PC-9 (cell line): ENCODE measurements at regions not wholly inside any gene's neighbourhood (a gene's known extent, or its start where the extent isn't known, plus 50 kb on each side); places are given as distances from the start of the nearest gene placed in this dataset.

Experiments
- BruUV-seq: library from RNA; stranded (reverse); fragments of 400-500 nt; replicated peaks from 2 replicates; lab custom pipeline; 2021; lab: Mats Ljungman, UMichigan
- CTCF ChIA-PET: fragments of 300-600 bp; sonication (Branson Sonifier 250); formaldehyde crosslinking; loops from one replicate; lab custom pipeline; 2022; ENCODE audit warnings: antibody characterized with exemption; lab: Charles Lee
- POLR2A ChIA-PET: fragments of 300-600 bp; sonication (Branson Sonifier 250); formaldehyde crosslinking; loops from one replicate; lab custom pipeline; 2022; ENCODE audit warnings: antibody characterized with exemption; ENCODE audit not compliant: unreplicated experiment; lab: Charles Lee
- DNase-seq, 2 experiments: peaks; one replicate each; pipeline versions ENCODE4 v3.0.0 to v3.0.0-alpha.2; 2015 to 2022; ENCODE audit warnings: mixed read lengths in 1 of 2
- H2AFZ ChIP-seq: fragments of 200-600 bp; sonication (generic); 2 replicates; pipeline ENCODE4 v1.8.1; 2017; ENCODE audit warnings: antibody characterized with exemption
- H3F3A ChIP-seq: fragments of 200-600 bp; sonication (generic); 2 replicates; pipeline ENCODE4 v1.8.1; 2017; ENCODE audit warnings: antibody characterized with exemption, mild to moderate bottlenecking, low read depth; ENCODE audit not compliant: insufficient read depth
- H3K27ac ChIP-seq: fragments of 200-600 bp; sonication (generic); 2 replicates; pipeline ENCODE4 v1.6.1; 2016; ENCODE audit warnings: mixed run types
- H3K27me3 ChIP-seq: fragments of 200-600 bp; sonication (generic); 2 replicates; pipeline ENCODE4 v1.6.1; 2016; ENCODE audit warnings: low read depth, mixed run types; ENCODE audit not compliant: insufficient read depth
- H3K36me3 ChIP-seq: fragments of 200-600 bp; sonication (generic); 2 replicates; pipeline ENCODE4 v1.6.1; 2016; ENCODE audit warnings: low read depth, mixed run types
- H3K4me1 ChIP-seq: fragments of 200-600 bp; sonication (generic); replicated peaks from 2 replicates; pipeline ENCODE4 v1.6.1; 2016; ENCODE audit warnings: mixed run types; ENCODE audit not compliant: insufficient read depth
- H3K4me2 ChIP-seq: fragments of 200-600 bp; sonication (generic); 2 replicates; pipeline ENCODE4 v1.6.1; 2017; ENCODE audit warnings: mixed run types
- H3K4me3 ChIP-seq: fragments of 200-600 bp; sonication (generic); 2 replicates; pipeline ENCODE4 v1.6.1; 2016; ENCODE audit warnings: mixed run types
- H3K79me2 ChIP-seq: fragments of 200-600 bp; sonication (generic); 2 replicates; pipeline ENCODE4 v1.6.1; 2017; ENCODE audit warnings: low read depth, mixed run types
- H3K9me2 ChIP-seq: fragments of 200-600 bp; sonication (generic); 2 replicates; pipeline ENCODE4 v1.8.1; 2017; ENCODE audit warnings: mild to moderate bottlenecking; ENCODE audit not compliant: insufficient read depth
- H3K9me3 ChIP-seq: fragments of 200-600 bp; sonication (generic); 2 replicates; pipeline ENCODE4 v1.8.1; 2016; ENCODE audit warnings: low read depth; ENCODE audit not compliant: insufficient read depth
- H4K20me1 ChIP-seq: fragments of 200-600 bp; sonication (generic); 2 replicates; pipeline ENCODE4 v1.8.1; 2017; ENCODE audit not compliant: insufficient read depth
- EZH2 ChIP-seq: fragments of 200-600 bp; sonication (generic); IDR thresholded peaks from 2 replicates; pipeline ENCODE4 v1.8.0; 2017; ENCODE audit warnings: antibody characterized with exemption, low read depth
- intact Hi-C: fragments of 100-400 bp; cut with micrococcal nuclease; formaldehyde crosslinking; loops from one replicate; pipeline ENCODE4 v1.10.0; 2022; ENCODE audit not compliant: unreplicated experiment
- TF ChIP-seq, protein P1 (sequence below): fragments of 200-600 bp; sonication (generic); conservative IDR thresholded peaks from 2 replicates; pipeline ENCODE4 v1.6.1; 2017; ENCODE audit warnings: mixed run types, antibody characterized with exemption, mild to moderate bottlenecking, moderate library complexity

DNA sequence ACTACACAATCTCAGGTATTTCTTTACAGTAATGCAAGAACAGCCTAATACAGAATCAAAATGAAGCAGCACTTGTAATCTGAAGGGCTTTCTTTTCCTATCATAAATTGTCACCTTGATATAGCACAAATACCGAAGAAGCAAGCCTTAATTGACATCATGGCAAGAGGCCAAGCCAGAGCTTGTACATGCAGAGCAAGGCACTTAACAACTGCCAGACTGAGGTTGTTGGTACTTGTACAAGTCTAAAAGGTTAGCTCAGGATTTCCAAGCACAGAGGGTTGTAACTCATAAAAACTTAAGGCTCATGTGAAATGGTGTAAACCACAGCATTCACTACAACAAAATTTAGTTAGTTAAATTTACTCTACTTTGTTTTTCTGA lies 158.8 kb upstream of the SPEF2 start:
- no peaks in the 10 kb centered on the region for H3K9me2 ChIP-seq
- CTCF ChIA-PET, result no interaction called here
- H3K79me2 ChIP-seq, result no peaks in the 10 kb centered on the region
- H3K4me3 ChIP-seq, result no peak overlapping the region
- no TSS peak for BruUV-seq
- H3K27me3 ChIP-seq, result no peaks in the 10 kb centered on the region
- H3K4me2 ChIP-seq, result no peak overlapping the region
- no peak for TF ChIP-seq EZH2
- TF ChIP-seq, protein P1, sequence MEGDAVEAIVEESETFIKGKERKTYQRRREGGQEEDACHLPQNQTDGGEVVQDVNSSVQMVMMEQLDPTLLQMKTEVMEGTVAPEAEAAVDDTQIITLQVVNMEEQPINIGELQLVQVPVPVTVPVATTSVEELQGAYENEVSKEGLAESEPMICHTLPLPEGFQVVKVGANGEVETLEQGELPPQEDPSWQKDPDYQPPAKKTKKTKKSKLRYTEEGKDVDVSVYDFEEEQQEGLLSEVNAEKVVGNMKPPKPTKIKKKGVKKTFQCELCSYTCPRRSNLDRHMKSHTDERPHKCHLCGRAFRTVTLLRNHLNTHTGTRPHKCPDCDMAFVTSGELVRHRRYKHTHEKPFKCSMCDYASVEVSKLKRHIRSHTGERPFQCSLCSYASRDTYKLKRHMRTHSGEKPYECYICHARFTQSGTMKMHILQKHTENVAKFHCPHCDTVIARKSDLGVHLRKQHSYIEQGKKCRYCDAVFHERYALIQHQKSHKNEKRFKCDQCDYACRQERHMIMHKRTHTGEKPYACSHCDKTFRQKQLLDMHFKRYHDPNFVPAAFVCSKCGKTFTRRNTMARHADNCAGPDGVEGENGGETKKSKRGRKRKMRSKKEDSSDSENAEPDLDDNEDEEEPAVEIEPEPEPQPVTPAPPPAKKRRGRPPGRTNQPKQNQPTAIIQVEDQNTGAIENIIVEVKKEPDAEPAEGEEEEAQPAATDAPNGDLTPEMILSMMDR, result no peak
- no peaks in the 10 kb centered on the region for H3F3A ChIP-seq
- no peak for DNase-seq
- H3K27ac ChIP-seq, result no peak overlapping the region
- H3K4me1 ChIP-seq, result no peaks in the 10 kb centered on the region
- intact Hi-C loops, result no loop called here
- H2AFZ ChIP-seq, result no peak overlapping the region
- H4K20me1 ChIP-seq, result no peaks in the 10 kb centered on the region
- H3K9me3 ChIP-seq, result no peaks in the 10 kb centered on the region
- H3K36me3 ChIP-seq, result no peaks in the 10 kb centered on the region
- POLR2A ChIA-PET, result no interaction called here

DNA sequence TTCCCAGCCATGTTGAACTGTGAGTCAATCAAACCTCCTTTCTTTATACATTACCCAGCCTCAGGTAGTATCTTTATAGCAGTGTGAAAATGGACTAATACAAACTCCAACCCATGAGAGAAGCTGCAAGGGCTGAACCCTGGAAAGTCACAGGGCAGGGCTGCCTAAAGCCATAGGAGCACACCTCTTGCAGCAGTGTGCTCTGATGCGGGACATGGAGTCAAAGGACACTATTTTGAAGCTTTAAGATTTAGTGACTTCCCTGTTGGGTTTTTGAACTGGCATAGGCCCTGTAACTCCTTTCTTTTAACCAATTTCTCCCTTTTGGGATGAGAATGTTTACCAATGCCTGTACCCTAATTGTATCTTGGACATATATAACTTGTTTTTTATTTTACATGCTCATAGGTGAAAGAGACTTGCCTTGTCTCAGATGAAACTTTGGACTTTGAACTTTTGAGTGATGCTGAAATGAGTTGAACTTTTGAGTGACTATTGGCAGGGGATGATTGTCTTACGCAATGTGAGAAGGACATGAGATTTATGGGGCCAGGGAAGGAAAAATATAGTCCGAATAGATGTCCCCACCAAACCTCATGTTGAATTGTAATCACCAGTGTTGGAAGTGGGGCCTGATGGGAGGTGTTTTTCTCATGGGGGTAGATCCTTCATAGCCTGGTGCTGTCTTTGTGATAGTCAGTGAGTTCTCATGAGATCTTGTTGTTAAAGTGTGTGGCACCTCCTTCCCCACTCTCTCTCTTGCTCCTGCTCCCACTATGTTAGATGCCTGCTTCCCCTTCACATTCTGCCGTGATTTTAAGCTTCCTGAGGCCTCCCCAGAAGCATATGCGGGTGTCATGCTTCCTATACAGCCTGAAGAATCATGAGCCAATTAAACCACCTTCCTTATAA lies 159.5 kb upstream of the SPEF2 start:
- H3K36me3 ChIP-seq, result no peaks in the 10 kb centered on the region
- no peak overlapping the region for H3K4me3 ChIP-seq
- POLR2A ChIA-PET, result no interaction called here
- CTCF ChIA-PET, result no interaction called here
- no peaks in the 10 kb centered on the region for H3K79me2 ChIP-seq
- H4K20me1 ChIP-seq, result no peaks in the 10 kb centered on the region
- no peak for TF ChIP-seq EZH2
- TF ChIP-seq, protein P1, result no peak
- no peaks in the 10 kb centered on the region for H3K27me3 ChIP-seq
- no peaks in the 10 kb centered on the region for H3K4me1 ChIP-seq
- intact Hi-C loops, result no loop called here
- DNase-seq, result no peak
- no peak overlapping the region for H3K27ac ChIP-seq
- no peaks in the 10 kb centered on the region for H3K9me3 ChIP-seq
- BruUV-seq, result no TSS peak
- no peaks in the 10 kb centered on the region for H3K9me2 ChIP-seq
- no peak overlapping the region for H3K4me2 ChIP-seq
- no peak overlapping the region for H2AFZ ChIP-seq
- no peaks in the 10 kb centered on the region for H3F3A ChIP-seq

DNA sequence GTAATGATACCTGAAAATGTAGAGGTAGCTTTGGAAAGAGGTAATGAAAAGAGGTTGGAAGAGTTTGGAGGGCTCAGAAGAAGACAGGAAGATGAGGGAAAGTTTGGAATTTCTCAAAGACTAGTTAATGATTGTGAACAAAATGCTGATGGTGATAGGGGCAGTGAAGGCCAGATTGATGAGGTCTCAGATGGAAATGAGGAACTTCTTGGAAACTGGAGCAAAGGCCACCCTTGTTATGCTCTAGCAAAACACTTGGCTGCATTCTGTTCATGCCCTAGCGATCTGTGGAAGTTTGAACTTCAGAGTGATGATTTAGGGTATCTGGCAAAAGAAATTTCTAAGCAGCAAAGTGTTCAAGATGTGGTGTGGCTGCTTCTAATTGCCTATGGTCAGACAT lies 161.2 kb upstream of the SPEF2 start:
- H3K4me2 ChIP-seq, result no peak overlapping the region
- no peaks in the 10 kb centered on the region for H3K9me2 ChIP-seq
- no peak overlapping the region for H2AFZ ChIP-seq
- TF ChIP-seq, protein P1, result no peak
- no peak for TF ChIP-seq EZH2
- POLR2A ChIA-PET, result interaction anchor here (0.6 kb wide), 1 partner anchor 86 kb away, joined by 3 read pairs; no protein-coding TSS in a partner anchor
- H3F3A ChIP-seq, result no peaks in the 10 kb centered on the region
- H3K9me3 ChIP-seq, result no peaks in the 10 kb centered on the region
- H3K79me2 ChIP-seq, result no peaks in the 10 kb centered on the region
- no peak overlapping the region for H3K4me3 ChIP-seq
- H3K36me3 ChIP-seq, result no peaks in the 10 kb centered on the region
- no TSS peak for BruUV-seq
- H3K27me3 ChIP-seq, result no peaks in the 10 kb centered on the region
- CTCF ChIA-PET, result no interaction called here
- DNase-seq, result no peak
- no peaks in the 10 kb centered on the region for H4K20me1 ChIP-seq
- H3K4me1 ChIP-seq, result no peaks in the 10 kb centered on the region
- H3K27ac ChIP-seq, result no peak overlapping the region
- intact Hi-C loops, result no loop called here
